A549 (cell line): ENCODE measurements at regions not wholly inside any gene's neighbourhood (a gene's known extent, or its start where the extent isn't known, plus 50 kb on each side); places are given as distances from the start of the nearest gene placed in this dataset.

Source experiments
- ATAC-seq, 2 experiments: fragments of 200-7000 bp in 1 of 2; fragments of >200 bp in 1 of 2; cut with Nextera tagmentation in 1 of 2; cut with Tn5 transposase in 1 of 2; 3 replicates each; pipeline versions ENCODE4 v1.8.0 to v1.9.1; 2018 to 2020; ENCODE audit warnings: mild to moderate bottlenecking in 1 of 2, moderate library complexity in 1 of 2
- CTCF ChIA-PET: fragments of 300-600 bp; sonication (Branson Sonifier 250); formaldehyde crosslinking; extraction: SDS; loops from one replicate; lab custom pipeline; 2021; ENCODE audit warnings: antibody characterized with exemption, inconsistent platforms; lab: Yijun Ruan, JAX
- POLR2A ChIA-PET: fragments of 350-600 bp; formaldehyde crosslinking; extraction: SDS; loops from one replicate; lab custom pipeline; 2021; ENCODE audit warnings: antibody characterized with exemption, inconsistent platforms; lab: Yijun Ruan, JAX
- DNase-seq, 2 experiments: peaks; one replicate each; pipeline versions ENCODE4 v3.0.0 to v3.0.0-alpha.2; 2011 to 2016; ENCODE audit warnings: low read depth in 1 of 2, low spot score in 1 of 2
- FAIRE-seq: peaks from 2 replicates; lab custom pipeline; 2011; peaks lifted over from hg19 to GRCh38; lab: Jason Lieb, UNC
- H3K27ac ChIP-seq, 2 experiments: fragments of >200 bp; sonication (Bioruptor Twin); formaldehyde crosslinking; 3 replicates each; pipeline ENCODE4 v1.5.1; 2016 to 2017
- H3K4me1 ChIP-seq: fragments of >200 bp; sonication (Bioruptor Twin); formaldehyde crosslinking; 3 replicates; pipeline ENCODE4 v1.6.1; 2016
- H3K4me2 ChIP-seq: fragments of >200 bp; sonication (Bioruptor Twin); formaldehyde crosslinking; 3 replicates; pipeline ENCODE4 v1.6.1; 2016
- H3K4me3 ChIP-seq: fragments of >200 bp; sonication (Bioruptor Twin); formaldehyde crosslinking; 3 replicates; pipeline ENCODE4 v1.5.1; 2016
- H3K9me3 ChIP-seq: fragments of >200 bp; sonication (Bioruptor Twin); formaldehyde crosslinking; 3 replicates; pipeline ENCODE4 v1.6.1; 2016
- BHLHE40 ChIP-seq: IDR thresholded peaks from 2 replicates; pipeline ENCODE4 v1.6.1; 2012; ENCODE audit warnings: low read depth, low read length, inconsistent platforms
- CBX2 ChIP-seq: fragments of 200-600 bp; sonication (generic); IDR thresholded peaks from 2 replicates; pipeline ENCODE4 v1.6.1; 2016; ENCODE audit warnings: low read depth, mild to moderate bottlenecking, borderline replicate concordance
- CTCF ChIP-seq: fragments of >200 bp; sonication (Bioruptor Twin); formaldehyde crosslinking; IDR thresholded peaks from 3 replicates; pipeline ENCODE4 v1.5.1; 2016
- EHF ChIP-seq: fragments of 250-450 bp; sonication (Bioruptor Pico); IDR thresholded peaks from 2 replicates; pipeline ENCODE4 v1.5.0; 2020; ENCODE audit warnings: mild to moderate bottlenecking
- EHMT2 ChIP-seq: fragments of 200-600 bp; sonication (generic); IDR thresholded peaks from 2 replicates; pipeline ENCODE4 v1.6.1; 2016; ENCODE audit warnings: antibody characterized with exemption, low read depth, mild to moderate bottlenecking, moderate library complexity
- ELK1 ChIP-seq: fragments of 150-350 bp; IDR thresholded peaks from 2 replicates; pipeline ENCODE4 v1.6.1; 2014; ENCODE audit warnings: low read depth, mild to moderate bottlenecking, low read length
- FOXS1 ChIP-seq: fragments of 250-450 bp; sonication (Bioruptor Pico); IDR thresholded peaks from 2 replicates; pipeline ENCODE4 v1.5.0; 2020; ENCODE audit warnings: mild to moderate bottlenecking, moderate library complexity
- GATA3 ChIP-seq: IDR thresholded peaks from 2 replicates; pipeline ENCODE4 v1.6.1; 2012; ENCODE audit warnings: borderline replicate concordance
- HMGXB4 ChIP-seq: fragments of 250-450 bp; sonication (Bioruptor Pico); IDR thresholded peaks from 2 replicates; pipeline ENCODE4 v1.5.0; 2021; ENCODE audit warnings: mild to moderate bottlenecking, moderate library complexity, borderline replicate concordance
- HOXB5 ChIP-seq: fragments of 250-450 bp; sonication (Bioruptor Pico); IDR thresholded peaks from 2 replicates; pipeline ENCODE4 v1.5.0; 2020; ENCODE audit warnings: mild to moderate bottlenecking, moderate library complexity
- KDM1A ChIP-seq: fragments of 200-600 bp; sonication (generic); IDR thresholded peaks from 2 replicates; pipeline ENCODE4 v1.6.1; 2016; ENCODE audit warnings: low read depth, mild to moderate bottlenecking
- MAZ ChIP-seq: fragments of 150-350 bp; IDR thresholded peaks from 2 replicates; pipeline ENCODE4 v1.6.1; 2014; ENCODE audit warnings: antibody characterized with exemption, low read depth, low read length, borderline replicate concordance
- RAD21 ChIP-seq, 2 experiments: fragments of >200 bp in 1 of 2; sonication (Bioruptor Twin) in 1 of 2; formaldehyde crosslinking in 1 of 2; IDR thresholded peaks in 1 of 2; conservative IDR thresholded peaks in 1 of 2; 2 replicates in 1 of 2; 3 replicates in 1 of 2; pipeline ENCODE4 v1.6.1; 2012 to 2018; ENCODE audit warnings: inconsistent platforms in 1 of 2
- SREBF2 ChIP-seq: fragments of 450-650 bp; IDR thresholded peaks from 2 replicates; pipeline ENCODE4 v1.6.1; 2014; ENCODE audit warnings: mild to moderate bottlenecking, moderate library complexity
- TFCP2L1 ChIP-seq: fragments of 250-450 bp; sonication (Bioruptor Pico); IDR thresholded peaks from 2 replicates; pipeline ENCODE4 v1.5.0; 2021; ENCODE audit warnings: mild to moderate bottlenecking
- TP53 ChIP-seq: fragments of 250-450 bp; sonication (Bioruptor Pico); IDR thresholded peaks from 2 replicates; pipeline ENCODE4 v1.5.0; 2021; ENCODE audit warnings: mild to moderate bottlenecking, moderate library complexity
- USF2 ChIP-seq: fragments of 450-650 bp; IDR thresholded peaks from 2 replicates; pipeline ENCODE4 v1.6.1; 2014; ENCODE audit warnings: antibody characterized with exemption
- ZFP36 ChIP-seq: fragments of 450-650 bp; IDR thresholded peaks from 2 replicates; pipeline ENCODE4 v1.6.1; 2014; ENCODE audit warnings: borderline replicate concordance; ENCODE audit not compliant: partially characterized antibody
- ZSCAN20 ChIP-seq: fragments of 250-450 bp; sonication (Bioruptor Pico); IDR thresholded peaks from 2 replicates; pipeline ENCODE4 v1.8.0; 2022; ENCODE audit warnings: mild to moderate bottlenecking, moderate library complexity
- WGBS: methylation state at CpG from one replicate; pipeline ENCODE4 v1.1.6; 2017; ENCODE audit errors: missing lambda C conversion rate; 5-methylcytosine and 5-hydroxymethylcytosine counted together

GRCh38 chr10:78435484-78436221 is 402.0 kb downstream of the RPS24 start:
- POLR2A ChIA-PET, result no interaction called here
- peaks cover 5% of the 10 kb centered on the region; the same call in 1 of the 3 replicates for H3K4me1 ChIP-seq
- no peaks in the 10 kb centered on the region for H3K9me3 ChIP-seq
- H3K4me3 ChIP-seq, result no peak overlapping the region
- 81% methylated on average over 10 of the region's 10 CpGs for WGBS
- no peak for ATAC-seq
- no peak overlapping the region for H3K27ac ChIP-seq
- no peak for DNase-seq
- TF ChIP-seq EHMT2, result no peak
- TF ChIP-seq HOXB5, result no peak
- no peak for TF ChIP-seq EHF (CRISPR knock-in tag)
- TF ChIP-seq BHLHE40, result no peak
- TF ChIP-seq TFCP2L1 (CRISPR knock-in tag), result no peak
- no peak for TF ChIP-seq TP53 (CRISPR knock-in tag)
- TF ChIP-seq, all 56 proteins: peak for 0
- H3K4me2 ChIP-seq, result no peak overlapping the region
- no peak for FAIRE-seq
- CTCF ChIA-PET, result interaction anchor here (0.9 to 3.1 kb wide), 4 partner anchors 12 to 129 kb away, joined by 3 to 12 read pairs (median 4); no protein-coding TSS in a partner anchor

- POLR2A ChIA-PET, result no interaction called here
- DNase-seq (no peak), FAIRE-seq (no peak), ATAC-seq (no peak)
- CTCF ChIA-PET, result interaction anchor here (0.9 to 3.1 kb wide), 4 partner anchors 11 to 128 kb away, joined by 3 to 12 read pairs (median 4); no protein-coding TSS in a partner anchor
- H3K9me3 ChIP-seq, result no peaks in the 10 kb centered on the region
- peaks cover 5% of the 10 kb centered on the region; the same call in 1 of the 3 replicates for H3K4me1 ChIP-seq
- H3K4me3 ChIP-seq, result no peak overlapping the region
- H3K4me2 ChIP-seq, result no peak overlapping the region
- TF ChIP-seq HMGXB4 (CRISPR knock-in tag), result no peak
- TF ChIP-seq MAZ, result no peak
- no peak for TF ChIP-seq ZFP36
- no peak for TF ChIP-seq SREBF2
- TF ChIP-seq CTCF, result no peak
- no peak for TF ChIP-seq CBX2
- TF ChIP-seq RAD21 (conservative IDR thresholded peaks at IDR 0.05 in 1 of 2, IDR thresholded peaks at IDR 0.05 in 1 of 2), result no peak
- TF ChIP-seq ZSCAN20, result no peak
- no peak for TF ChIP-seq KDM1A
- TF ChIP-seq GATA3, result no peak
- TF ChIP-seq USF2, result no peak
- no peak for TF ChIP-seq FOXS1
- TF ChIP-seq ELK1, result no peak
- TF ChIP-seq, all 56 proteins: peak for 0
- WGBS, result 71% methylated on average over 6 of the region's 6 CpGs
- no peak overlapping the region for H3K27ac ChIP-seq
Observed at GRCh38 chr10:78436222-78436573, 402.5 kb downstream of the RPS24 start.
